ENCODE measurements at regions not wholly inside any gene's neighbourhood (a gene's known extent, or its start where the extent isn't known, plus 50 kb on each side); places are given as distances from the start of the nearest gene placed in this dataset.

DNA sequence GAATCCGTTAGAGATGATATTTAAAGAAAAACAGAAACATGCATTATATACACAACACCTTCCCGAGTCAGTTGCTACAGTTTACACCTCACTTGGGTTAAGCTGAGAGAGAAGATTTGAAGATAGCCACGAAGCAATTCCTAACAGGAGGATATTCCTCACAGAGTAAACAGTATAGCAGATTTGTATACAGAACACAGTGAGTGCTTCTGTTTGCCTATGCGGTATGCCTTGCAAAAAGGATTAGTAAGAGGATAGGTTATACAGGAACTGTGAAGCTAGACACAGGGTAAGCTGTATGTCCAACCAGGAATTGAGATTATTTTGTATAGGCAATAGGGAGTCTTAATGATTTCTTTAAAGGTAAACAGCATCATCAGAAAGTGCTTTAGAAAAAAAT, 471.8 kb downstream of the LIG4 start:
- DNase-seq (ENCODE audit: low read depth): no peak

DNA sequence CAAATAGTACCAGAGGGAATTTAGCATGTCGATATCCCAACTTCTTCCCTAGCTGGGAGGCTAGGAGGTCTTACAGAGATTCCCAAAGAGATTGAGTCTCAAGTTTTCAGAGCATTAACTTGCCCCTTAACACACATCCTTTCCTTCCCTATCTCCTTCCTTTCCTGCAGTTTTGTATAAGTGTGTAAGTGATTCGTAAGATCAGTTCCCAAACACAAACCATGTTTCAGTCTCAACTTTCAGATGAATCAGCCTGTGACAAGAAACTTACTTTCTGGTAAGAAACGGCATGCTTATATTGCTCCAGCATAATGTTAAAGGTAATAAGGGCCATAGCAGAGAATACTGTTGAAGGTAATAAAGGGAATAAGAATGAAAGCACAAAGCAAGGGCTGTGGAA, 472.2 kb downstream of the LIG4 start:
- no peak for DNase-seq (ENCODE audit: low read depth)

DNA sequence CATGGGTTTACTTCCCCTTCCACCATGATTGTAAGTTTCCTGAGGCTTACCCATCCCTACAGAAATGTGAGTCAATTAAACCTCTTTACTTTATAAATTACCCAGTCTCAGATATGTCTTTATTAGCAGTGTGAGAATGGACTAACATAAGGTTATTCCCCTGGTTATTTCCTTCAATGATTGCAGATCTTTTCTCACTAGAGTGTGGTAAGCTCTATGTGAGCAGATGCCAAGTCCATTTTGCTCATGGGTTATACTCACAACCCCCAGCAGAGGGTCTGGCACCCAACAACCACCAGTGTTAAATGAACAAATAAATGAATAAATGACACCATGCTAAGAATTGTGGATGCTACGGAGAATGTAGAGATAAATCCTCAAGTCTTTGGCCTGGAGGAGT, 472.8 kb downstream of the LIG4 start:
- DNase-seq (ENCODE audit: low read depth): no peak

DNA sequence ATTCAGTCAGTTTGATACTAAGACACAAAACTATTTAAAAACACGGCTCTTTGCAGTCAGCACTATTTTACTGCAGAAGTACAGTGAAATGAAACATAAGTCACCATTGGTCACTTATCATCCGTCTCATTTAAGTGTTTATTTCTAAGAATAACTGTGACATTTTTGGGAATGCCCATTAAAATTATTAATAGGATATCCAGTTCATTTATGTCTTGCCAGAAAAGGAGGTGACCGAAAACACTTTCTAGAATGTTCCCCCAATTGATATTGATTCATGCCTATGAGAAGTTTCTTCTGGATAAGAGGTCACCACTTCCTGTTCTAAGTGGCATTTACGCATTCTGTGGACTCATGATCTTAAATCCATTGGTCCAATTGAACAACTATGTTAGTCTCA, 477.3 kb downstream of the LIG4 start:
- DNase-seq (ENCODE audit: low read depth): no peak

DNA sequence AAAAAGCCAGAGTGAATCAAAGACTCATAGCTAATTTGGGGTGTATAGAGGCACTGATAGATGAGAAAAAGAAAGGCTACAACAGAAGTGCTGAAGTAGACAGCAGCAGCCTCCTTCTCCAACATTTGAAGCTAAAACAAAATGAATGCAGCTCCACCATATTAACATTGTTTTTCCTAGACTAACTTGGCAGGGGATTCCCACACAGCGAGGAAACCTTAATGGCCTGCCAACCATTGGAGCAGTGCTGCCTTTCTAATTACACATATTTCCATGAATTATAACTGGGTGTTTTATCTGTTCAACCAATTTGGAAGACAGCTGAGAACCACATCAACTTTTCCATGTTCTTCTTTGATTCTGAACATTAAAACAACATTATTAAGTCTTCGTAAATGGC, 478.6 kb downstream of the LIG4 start:
- DNase-seq (ENCODE audit: low read depth): no peak

DNA sequence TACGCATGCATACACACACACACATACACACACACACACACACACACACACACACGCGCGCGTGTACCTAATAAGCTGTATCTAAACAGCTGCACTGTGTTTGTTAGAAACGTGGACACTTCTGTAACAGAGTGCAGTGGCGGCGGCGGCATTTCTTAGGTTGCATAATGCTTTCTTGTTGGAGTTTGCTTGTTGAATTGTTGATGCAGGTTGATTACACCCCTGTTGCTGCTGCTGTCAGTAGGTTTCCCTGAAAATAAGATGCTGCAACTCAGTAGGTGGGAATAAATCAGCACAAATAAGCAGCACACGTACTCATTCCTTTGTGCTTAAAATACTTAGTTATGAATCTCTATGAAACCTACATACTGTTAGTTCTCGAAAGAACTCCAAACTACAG, 479.2 kb downstream of the LIG4 start:
- DNase-seq (ENCODE audit: low read depth): no peak

DNA sequence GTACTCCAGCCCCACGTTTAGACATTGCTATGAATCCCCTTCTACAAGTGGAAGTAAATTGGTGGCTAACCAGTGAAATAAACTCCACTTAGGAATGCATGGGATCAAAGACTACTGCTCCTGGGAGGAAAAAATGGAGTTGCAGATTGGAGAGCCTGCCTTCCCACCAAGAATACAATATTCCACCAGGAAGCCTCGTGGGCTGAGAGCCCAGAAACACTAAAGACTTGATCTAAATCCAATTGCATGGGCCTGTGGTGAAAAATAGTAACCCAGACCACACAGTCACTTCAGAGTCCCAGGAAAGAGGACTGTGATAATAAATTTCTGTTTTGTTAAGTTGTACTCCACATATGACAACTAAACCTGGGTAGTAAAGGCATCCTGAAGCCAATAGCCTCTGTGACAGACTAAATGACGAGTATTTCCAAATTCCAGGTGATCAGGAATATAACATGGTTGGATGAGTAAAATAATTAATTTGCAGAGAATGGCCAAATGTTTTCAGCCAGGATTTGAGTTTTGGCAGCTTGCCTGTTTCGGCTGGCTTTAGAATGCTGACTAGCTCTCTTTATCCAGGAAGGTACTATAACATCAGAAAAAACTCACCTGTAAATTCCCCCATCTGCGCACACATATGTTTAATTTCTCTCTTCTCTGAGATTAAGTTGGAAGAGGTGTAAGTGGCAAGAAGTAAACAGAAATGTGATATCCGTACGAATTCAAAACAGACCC, 480.3 kb downstream of the LIG4 start:
- no peak for DNase-seq (ENCODE audit: low read depth)

DNA sequence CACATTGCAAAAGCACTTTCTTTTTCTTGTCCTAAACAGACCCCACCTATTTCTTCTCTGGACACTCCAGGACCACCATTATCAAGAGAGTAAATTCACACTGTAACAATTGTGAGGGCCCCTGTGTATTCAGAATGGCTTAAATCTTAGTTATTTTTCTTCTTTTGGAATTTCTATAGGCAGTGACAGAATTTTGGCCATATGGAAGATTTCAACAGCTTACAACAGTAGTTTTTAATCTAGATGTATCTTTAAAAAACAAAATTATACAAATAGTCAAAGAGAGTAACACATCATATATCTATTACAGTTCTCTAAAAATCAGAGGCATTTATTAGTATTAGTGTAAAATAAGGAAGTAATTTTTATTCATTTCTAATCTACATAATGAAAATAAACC, 482.1 kb downstream of the LIG4 start:
- DNase-seq (ENCODE audit: low read depth): no peak

DNA sequence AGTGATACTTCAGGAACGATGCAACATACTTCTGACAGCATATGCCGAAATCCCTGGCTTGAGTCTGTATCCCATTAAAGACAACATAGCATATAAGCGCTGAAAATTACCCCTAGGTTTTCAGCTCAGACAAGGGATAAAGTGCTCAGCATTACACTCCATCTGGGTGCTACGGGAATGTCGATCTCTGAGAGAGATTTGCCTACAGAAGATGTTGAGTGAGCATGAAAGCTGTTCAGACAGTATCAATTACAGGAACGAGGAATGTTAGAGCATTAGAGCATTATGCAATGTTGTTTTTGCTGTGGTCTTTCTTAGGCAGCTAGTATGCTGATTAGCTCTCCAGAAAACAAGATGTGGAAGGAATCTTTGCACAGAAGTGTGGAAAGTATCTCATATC, 484.5 kb downstream of the LIG4 start:
- DNase-seq (ENCODE audit: low read depth): no peak

DNA sequence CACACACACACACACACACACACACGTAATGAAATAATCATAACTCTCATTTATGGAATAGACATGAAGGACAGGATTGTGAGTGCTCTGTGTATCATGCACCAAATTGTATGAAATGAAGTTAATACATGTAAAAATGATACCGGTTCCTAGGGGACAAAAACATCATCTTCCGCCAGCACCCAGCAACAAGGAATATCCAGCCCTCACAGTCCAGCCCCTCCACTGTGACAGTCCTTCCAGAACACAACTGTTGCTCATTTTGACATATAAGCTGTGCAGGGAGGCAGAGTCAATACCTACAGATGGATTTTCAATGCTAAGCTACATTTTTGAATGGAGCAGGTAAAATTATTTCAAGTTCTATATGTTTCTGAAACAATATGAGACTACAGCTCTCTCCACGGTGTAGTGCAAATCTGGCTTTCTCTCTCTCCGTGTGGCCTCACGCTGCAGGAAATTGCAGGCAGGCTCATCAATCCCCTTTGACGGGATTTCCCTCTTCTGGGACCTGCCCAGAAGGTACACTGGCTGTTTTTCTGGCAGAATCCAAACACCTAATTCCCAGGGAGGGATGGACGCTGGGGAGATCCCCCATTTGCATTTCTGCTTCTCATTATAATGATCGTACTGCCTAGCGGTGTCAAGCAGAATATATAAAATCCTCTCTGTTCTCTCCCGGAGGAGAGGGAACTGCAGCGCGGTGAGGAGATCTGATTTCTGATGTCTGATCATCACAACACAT, 494.0 kb downstream of the LIG4 start:
- no peak for DNase-seq (ENCODE audit: low read depth)

DNA sequence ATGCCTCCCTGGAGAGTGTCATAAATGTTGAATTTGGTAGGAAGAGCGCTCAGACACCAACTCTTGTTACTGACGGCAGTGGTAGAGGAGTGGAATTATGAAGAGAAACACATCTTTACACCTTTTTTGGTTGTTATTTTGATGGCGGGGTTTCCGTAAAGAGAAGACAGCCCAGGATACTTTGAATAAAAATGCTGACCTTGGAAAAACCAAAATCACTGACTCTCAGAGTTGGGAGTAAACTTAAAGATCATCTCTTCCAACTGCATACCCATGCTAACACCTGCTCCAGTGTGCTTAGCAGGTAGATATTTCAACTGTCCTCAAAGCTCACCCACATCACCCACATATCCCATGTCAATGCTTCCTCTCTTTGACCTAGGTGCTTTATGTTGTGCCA, 498.6 kb downstream of the LIG4 start:
- no peak for DNase-seq (ENCODE audit: low read depth)

DNA sequence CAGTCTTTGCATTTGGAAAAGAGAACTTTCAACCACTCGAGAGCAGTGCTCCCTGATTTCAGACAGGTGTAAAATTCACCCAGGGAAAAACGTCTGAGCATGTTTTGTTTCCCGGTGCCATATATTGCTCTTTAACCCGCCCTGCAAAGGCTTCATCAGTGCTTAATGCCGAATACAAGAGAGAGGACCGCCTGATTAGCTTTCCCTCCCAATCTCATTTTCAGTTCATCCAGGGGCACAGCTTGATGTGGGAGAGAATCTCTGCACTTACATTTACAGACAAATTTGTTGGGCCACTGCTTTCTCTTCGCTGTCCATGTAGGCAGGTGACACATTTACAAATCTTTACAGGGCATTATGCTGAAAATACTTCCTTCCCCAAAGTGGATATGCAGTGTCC, 499.1 kb downstream of the LIG4 start:
- no peak for DNase-seq (ENCODE audit: low read depth)

DNA sequence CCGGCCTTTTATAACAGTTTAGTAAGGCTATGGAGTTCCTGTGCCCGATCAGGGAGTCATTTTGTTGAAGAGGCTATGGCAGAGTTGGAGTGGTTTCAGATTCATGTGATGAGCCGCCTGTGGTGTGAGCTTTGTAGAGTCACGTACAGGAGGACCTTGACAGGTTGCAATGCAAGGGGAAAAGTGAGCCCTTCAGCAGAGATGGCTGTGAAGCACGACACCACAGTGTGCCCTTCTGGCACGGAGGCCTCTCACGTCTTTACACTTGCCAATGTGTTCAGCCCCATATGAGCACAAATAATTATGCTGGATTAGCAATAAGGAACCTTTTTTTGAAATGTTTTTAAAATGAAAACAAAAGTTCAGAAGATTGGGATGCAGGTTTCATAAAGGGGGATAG, 499.8 kb downstream of the LIG4 start:
- DNase-seq (ENCODE audit: low read depth): no peak

DNA sequence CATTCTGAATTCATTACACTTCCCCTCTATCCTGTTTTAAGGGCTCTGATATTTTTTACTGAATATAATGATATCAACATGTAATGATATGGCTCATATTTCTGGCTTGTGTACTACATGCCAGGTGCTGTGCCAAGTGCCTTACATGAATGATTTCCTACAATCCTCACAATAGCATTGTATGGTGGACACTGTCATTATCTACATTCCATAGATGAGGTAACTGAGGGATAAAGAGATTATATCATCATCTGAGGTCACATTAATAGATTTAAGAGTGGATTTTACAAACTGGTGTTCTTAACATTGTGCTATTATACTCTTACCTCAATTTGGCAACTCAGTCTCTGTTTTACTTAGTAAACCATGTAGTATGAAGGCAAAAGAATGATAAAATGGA, 502.0 kb downstream of the LIG4 start:
- DNase-seq (ENCODE audit: low read depth): no peak

DNA sequence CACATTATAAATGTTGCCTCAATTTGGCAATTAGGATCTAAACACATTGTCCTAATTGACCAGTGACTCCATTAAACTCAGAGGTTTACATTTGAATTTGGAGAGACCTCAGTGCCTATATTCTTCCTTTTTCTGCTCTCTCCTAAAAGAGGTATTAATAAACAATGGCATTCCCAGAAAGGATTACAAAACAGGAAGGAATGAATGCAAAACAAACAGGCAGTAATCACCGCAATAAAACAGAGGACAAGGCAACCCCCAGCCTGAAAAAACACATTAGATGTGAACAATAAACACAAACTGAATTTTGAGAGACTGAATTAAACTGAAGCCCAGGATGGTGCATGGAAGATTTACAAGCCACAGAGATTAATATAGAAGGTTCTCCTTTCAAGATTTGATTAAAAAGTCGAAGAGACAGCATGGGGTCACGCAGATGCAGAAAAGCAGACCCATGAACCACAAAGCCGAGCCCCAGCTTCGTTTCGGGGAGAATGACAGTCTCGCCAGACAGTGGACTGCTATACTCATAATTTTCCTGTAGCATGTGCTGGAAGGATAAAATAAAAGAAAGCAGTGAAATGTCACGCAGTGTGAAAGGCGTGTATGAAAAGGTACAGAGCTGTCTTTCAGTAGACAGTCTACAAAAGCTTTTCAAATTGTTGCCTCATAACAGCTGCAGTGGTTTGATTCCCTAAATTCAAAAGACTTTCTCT, 503.0 kb downstream of the LIG4 start:
- DNase-seq (ENCODE audit: low read depth): no peak

DNA sequence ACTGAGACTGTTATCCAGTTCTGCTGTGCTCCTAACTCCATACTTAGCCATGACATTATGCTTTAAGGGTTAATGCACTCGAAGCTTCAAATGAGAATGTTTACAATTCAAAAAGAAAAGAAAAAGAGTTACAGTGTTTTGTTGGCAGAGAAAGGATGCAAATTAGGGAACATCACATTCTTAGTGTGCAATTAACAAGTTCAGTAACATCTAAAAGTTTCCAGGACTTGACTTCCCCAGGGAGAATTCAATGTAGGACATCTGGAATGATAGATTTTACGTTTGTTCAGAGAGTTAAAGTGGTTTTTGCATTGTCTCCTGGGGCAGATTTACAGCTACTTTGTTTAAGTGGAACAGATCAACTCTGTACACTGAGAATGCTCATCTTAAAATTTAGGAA, 525.2 kb downstream of the LIG4 start:
- DNase-seq (ENCODE audit: low read depth): no peak

DNA sequence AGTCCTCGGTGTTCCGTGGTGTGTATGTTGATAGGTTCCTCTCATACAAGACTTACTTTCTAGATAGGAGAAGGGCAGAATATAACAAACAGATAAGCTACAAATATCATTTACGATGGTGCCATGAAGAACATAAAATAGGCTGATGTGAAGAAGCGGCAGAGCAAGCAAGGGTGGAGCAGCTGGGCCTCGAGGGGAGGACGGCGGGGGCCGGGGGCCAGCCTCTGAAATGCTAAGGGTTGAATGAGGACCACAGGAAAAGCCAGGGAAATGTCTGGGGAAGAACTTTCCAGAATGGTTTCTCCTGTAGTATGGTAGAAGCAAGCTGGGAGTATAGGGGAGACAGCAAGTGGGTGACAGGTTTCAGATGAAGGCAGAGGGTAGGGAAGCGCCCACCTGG, 529.5 kb downstream of the LIG4 start:
- no peak for DNase-seq (ENCODE audit: low read depth)

DNA sequence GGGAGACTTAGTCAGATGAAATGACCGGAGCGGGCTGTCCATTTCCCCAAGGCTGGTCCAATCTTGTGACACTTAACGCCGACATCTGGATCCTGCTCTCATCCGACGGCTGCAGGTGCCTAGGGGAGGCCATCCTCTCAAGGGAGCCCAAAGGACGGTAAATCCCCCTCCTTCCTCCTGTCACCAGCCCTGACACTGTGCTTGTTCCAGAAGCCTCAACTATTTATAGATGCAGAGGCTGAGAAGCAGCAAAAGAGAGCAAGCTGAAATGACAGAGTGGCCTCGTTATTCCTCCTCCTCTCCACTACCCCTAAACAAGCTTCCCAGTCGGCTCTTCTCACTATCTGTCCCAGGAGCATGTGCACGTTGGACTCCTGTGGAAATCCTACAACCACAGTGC, 533.7 kb downstream of the LIG4 start:
- no peak for DNase-seq (ENCODE audit: low read depth)

DNA sequence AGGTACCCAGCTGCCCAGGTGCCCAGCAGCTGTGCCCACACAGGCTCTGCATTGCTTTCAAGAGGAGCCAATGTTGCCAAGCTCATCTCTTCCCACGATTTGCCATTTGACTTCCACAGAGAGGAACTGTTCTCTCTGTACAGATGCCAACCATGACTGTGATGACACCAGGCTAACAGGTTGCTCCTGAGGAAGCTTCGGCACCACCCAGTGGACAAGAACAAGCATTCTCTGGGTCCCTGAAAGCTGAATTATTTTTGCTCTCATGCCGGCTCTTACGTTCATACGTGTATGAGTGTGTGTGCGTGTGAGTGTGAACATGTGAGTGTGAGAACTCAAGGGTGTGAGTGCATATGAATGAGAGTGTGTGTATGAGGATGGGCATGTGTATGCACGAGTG, 535.2 kb downstream of the LIG4 start:
- DNase-seq (ENCODE audit: low read depth): no peak

DNA sequence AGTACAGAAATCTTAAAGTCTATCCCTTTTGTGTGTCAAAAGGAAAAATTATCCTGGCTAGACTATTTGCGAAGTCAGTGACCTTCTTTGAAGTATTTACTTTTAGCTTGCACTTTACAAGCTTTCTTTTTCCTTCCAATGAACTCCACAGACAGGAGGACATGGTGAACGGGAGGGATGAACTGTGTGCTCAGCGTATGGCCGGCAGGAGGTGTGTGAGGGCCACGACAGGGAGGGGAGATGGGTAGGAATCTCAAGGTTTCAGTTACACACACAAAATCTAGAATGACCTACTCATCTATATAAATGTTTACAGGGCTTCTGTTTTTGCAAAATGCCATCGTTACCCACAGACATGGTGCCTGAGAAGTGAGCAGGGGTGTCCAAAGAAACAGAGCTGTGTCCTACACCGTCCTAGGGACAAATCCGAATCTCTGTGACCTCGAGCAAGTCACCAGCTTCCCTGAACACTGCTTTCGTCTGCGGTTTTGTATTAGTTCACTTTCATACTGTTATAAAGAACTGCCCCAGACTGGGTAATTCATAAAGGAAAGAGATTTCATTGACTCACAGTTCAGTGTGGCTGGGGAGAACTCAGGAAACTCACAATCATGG, 537.2 kb downstream of the LIG4 start:
- no peak for DNase-seq (ENCODE audit: low read depth)

DNA sequence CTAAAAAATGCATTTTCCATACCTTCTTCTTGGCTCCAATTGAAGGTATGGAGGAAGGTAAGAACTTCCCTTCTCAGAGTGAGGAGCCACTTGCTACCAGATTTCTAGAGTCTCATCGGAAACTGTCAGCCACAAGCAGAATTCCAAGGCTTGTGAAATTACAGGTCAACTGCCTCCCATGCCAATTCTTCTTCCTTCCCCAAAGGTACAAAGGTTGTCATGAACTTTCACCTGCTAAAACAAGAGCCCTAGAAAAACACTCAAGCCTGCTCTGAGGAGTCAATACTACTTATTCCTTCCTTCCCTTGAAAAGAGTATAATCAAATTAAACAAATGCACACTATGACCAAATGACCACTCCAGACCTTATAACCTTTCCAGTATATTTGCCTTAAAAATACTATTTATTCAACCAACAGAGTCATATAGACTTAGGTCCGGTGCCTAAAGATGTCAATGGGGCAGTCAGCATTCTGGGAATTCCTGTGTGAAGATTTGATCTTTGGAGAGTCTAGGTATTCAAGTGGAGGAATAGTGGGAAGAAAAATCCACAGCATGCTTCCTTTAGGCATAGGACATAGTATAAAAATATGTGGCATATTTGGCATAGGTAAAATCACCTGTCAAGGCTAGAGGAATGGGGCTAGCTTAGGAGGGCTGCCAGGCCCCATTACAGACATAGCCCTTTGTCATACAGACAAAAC, 539.3 kb downstream of the LIG4 start:
- no peak for DNase-seq (ENCODE audit: low read depth)

DNA sequence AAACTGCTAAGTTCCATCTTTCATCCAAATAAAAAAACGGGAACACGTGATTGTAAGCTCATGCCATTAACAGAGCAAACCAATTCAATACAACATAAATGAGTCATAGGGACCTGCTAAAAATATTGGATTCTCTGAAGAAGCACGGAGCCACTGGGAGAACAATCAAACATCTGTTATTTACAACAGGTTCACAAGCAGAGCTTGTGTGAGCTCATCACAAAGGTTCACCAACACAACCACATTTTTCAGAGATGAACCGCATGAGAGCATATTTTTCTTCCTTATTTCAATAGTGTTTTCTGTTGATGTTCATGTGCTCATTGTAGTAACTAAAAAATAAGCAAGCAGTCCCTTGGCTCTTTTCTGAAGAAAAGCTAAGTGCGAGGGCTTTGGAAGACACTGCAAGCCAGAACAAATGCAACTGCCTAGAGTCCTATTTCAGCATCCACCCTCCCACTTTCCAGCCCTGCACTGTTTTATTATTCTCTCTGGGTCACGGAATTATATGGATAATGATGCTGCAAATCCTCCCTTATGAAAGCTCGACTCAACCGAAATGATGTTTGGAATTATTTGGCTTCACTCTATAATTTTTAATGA, 545.8 kb downstream of the LIG4 start:
- no peak for DNase-seq (ENCODE audit: low read depth)
